ENCODE measurements at regions not wholly inside any gene's neighbourhood (a gene's known extent, or its start where the extent isn't known, plus 50 kb on each side); places are given as distances from the start of the nearest gene placed in this dataset.
"Not testable (repeated sequence)": the region's sequence is repeated elsewhere in the genome, so short reads cannot be mapped to it uniquely, and the experiment has no call there.

GRCh38 chr18:27520401-27520800, 335.3 kb upstream of the CHST9 start:
- no peak overlapping the region for H3K4me3 ChIP-seq (ENCODE audit: low read depth, low read length)
- no peak for DNase-seq (ENCODE audit: low read depth)
- no peak for TF ChIP-seq CTCF (IDR thresholded peaks at IDR 0.05; ENCODE audit: insufficient read depth, low read depth, low read length, missing control alignments)

GRCh38 chr18:27510036-27510633, 325.0 kb upstream of the CHST9 start:
- not testable (repeated sequence) for DNase-seq (ENCODE audit: low read depth); H3K4me3 ChIP-seq (ENCODE audit: low read depth, low read length)

GRCh38 chr18:27501671-27502070, 316.6 kb upstream of the CHST9 start:
- no peak for DNase-seq (ENCODE audit: low read depth)
- no peak for TF ChIP-seq CTCF (IDR thresholded peaks at IDR 0.05; ENCODE audit: insufficient read depth, low read depth, low read length, missing control alignments)
- H3K4me3 ChIP-seq (ENCODE audit: low read depth, low read length) = no peak overlapping the region

GRCh38 chr18:27500531-27500930, 315.4 kb upstream of the CHST9 start:
- TF ChIP-seq CTCF (IDR thresholded peaks at IDR 0.05; ENCODE audit: insufficient read depth, low read depth, low read length, missing control alignments) = no peak
- no peak for DNase-seq (ENCODE audit: low read depth)
- H3K4me3 ChIP-seq (ENCODE audit: low read depth, low read length) = no peak overlapping the region

GRCh38 chr18:27497246-27497645, 312.1 kb upstream of the CHST9 start:
- TF ChIP-seq CTCF (IDR thresholded peaks at IDR 0.05; ENCODE audit: insufficient read depth, low read depth, low read length, missing control alignments) = no peak
- H3K4me3 ChIP-seq (ENCODE audit: low read depth, low read length) = no peak overlapping the region
- no peak for DNase-seq (ENCODE audit: low read depth)

- no peak overlapping the region for H3K4me3 ChIP-seq (ENCODE audit: low read depth, low read length)
- TF ChIP-seq CTCF (IDR thresholded peaks at IDR 0.05; ENCODE audit: insufficient read depth, low read depth, low read length, missing control alignments) = no peak
- DNase-seq (ENCODE audit: low read depth) = no peak
Observed at GRCh38 chr18:27493182-27493581, 308.1 kb upstream of the CHST9 start.

GRCh38 chr18:27491772-27492171, 306.7 kb upstream of the CHST9 start:
- no peak overlapping the region for H3K4me3 ChIP-seq (ENCODE audit: low read depth, low read length)
- no peak for TF ChIP-seq CTCF (IDR thresholded peaks at IDR 0.05; ENCODE audit: insufficient read depth, low read depth, low read length, missing control alignments)
- DNase-seq (ENCODE audit: low read depth) = no peak
